Neural cell (in vitro differentiated cells): ENCODE measurements at regions not wholly inside any gene's neighbourhood (a gene's known extent, or its start where the extent isn't known, plus 50 kb on each side); places are given as distances from the start of the nearest gene placed in this dataset.

Source experiments
- CTCF ChIP-seq: fragments of 450-650 bp; IDR thresholded peaks from 2 replicates; pipeline ENCODE4 v1.5.1; 2014; ENCODE audit warnings: antibody characterized with exemption, mild to moderate bottlenecking, moderate library complexity; ENCODE audit not compliant: poor library complexity, severe bottlenecking
- EP300 ChIP-seq: fragments of 450-650 bp; conservative IDR thresholded peaks from 2 replicates; pipeline ENCODE4 v1.6.1; 2014; ENCODE audit warnings: antibody characterized with exemption, mild to moderate bottlenecking, moderate library complexity; ENCODE audit not compliant: poor library complexity, severe bottlenecking
- EZH2 ChIP-seq: fragments of 200-600, 300-800 bp; shearing (Covaris generic), sonication (generic); IDR thresholded peaks from 2 replicates; pipeline ENCODE4 v1.6.1; 2014; ENCODE audit warnings: antibody characterized with exemption, low read length, borderline replicate concordance, mild to moderate bottlenecking; ENCODE audit not compliant: insufficient read depth, poor library complexity, severe bottlenecking
- POLR2AphosphoS5 ChIP-seq: IDR thresholded peaks from 2 replicates; pipeline ENCODE4 v1.6.1; 2012
- RAD21 ChIP-seq: fragments of 450-650 bp; conservative IDR thresholded peaks from 2 replicates; pipeline ENCODE4 v1.6.1; 2014; ENCODE audit warnings: antibody characterized with exemption, mild to moderate bottlenecking, moderate library complexity
- REST ChIP-seq: IDR thresholded peaks from 2 replicates; pipeline ENCODE4 v1.6.1; 2012; ENCODE audit warnings: borderline replicate concordance
- TAF1 ChIP-seq: IDR thresholded peaks from 2 replicates; pipeline ENCODE4 v1.6.1; 2012; ENCODE audit warnings: low read depth

- TF ChIP-seq CTCF = no peak
- TF ChIP-seq REST = peak; percentile 96
- TF ChIP-seq EZH2 = no peak
- TF ChIP-seq POLR2AphosphoS5 = no peak
- no peak for TF ChIP-seq RAD21
- TF ChIP-seq TAF1 = no peak
- no peak for TF ChIP-seq EP300
Observed at GRCh38 chr9:7690014-7690413, 109.6 kb downstream of the DMAC1 start.
